AG04450 (cell line): ENCODE measurements at regions not wholly inside any gene's neighbourhood (a gene's known extent, or its start where the extent isn't known, plus 50 kb on each side); places are given as distances from the start of the nearest gene placed in this dataset.

Experiments used
- CTCF ChIA-PET: fragments of 300-600, 350-600 bp; formaldehyde crosslinking; extraction: SDS; loops from one replicate; lab custom pipeline; 2022; ENCODE audit warnings: antibody characterized with exemption, inconsistent platforms; lab: Charles Lee
- POLR2A ChIA-PET: fragments of 350-600 bp; formaldehyde crosslinking; extraction: SDS; loops from one replicate; lab custom pipeline; 2021; ENCODE audit warnings: antibody characterized with exemption, inconsistent platforms; lab: Yijun Ruan, JAX
- DNase-seq: peaks from one replicate; pipeline ENCODE4 v3.0.0-alpha.2; 2011; ENCODE audit warnings: low read depth, low spot score
- H3K27ac ChIP-seq: one replicate; pipeline ENCODE4 v1.5.1; 2012; ENCODE audit warnings: low read depth, low read length, control low read depth
- H3K27me3 ChIP-seq: one replicate; pipeline ENCODE4 v1.6.0; 2012; ENCODE audit warnings: low read length; ENCODE audit not compliant: control insufficient read depth, insufficient read depth
- H3K4me3 ChIP-seq: 2 replicates; pipeline ENCODE4 v1.5.1; 2011; ENCODE audit warnings: mild to moderate bottlenecking, low read depth, low read length, control low read depth
- H3K9me3 ChIP-seq: 2 replicates; pipeline ENCODE4 v1.5.1; 2012; ENCODE audit warnings: low read length; ENCODE audit not compliant: control insufficient read depth, insufficient read depth
- CTCF ChIP-seq: IDR thresholded peaks from 2 replicates; pipeline ENCODE4 v1.5.1; 2011; ENCODE audit warnings: low read depth, low read length, control low read depth, inconsistent platforms

- CTCF ChIA-PET = no interaction called here
- H3K27me3 ChIP-seq = no peaks in the 10 kb centered on the region
- no peaks in the 10 kb centered on the region for H3K9me3 ChIP-seq
- POLR2A ChIA-PET = no interaction called here
- H3K4me3 ChIP-seq = no peak overlapping the region
- TF ChIP-seq CTCF = no peak
- H3K27ac ChIP-seq = no peak overlapping the region
- DNase-seq = no peak
These were observed 397.4 kb upstream of the RPS6KA3 start for GRCh38 chrX:20664131-20664530.

GRCh38 chrX:20663336-20663735 lies 396.6 kb upstream of the RPS6KA3 start:
- no peak for TF ChIP-seq CTCF
- no peak overlapping the region for H3K4me3 ChIP-seq
- CTCF ChIA-PET = no interaction called here
- H3K9me3 ChIP-seq = no peaks in the 10 kb centered on the region
- DNase-seq = no peak
- no peaks in the 10 kb centered on the region for H3K27me3 ChIP-seq
- H3K27ac ChIP-seq = no peak overlapping the region
- POLR2A ChIA-PET = no interaction called here

GRCh38 chrX:20656721-20657120 lies 390.0 kb upstream of the RPS6KA3 start:
- Histone ChIP-seq H3K9me3 (no peaks in the 10 kb centered on the region), H3K27ac (no peak overlapping the region), H3K27me3 (no peaks in the 10 kb centered on the region), H3K4me3 (no peak overlapping the region)
- CTCF ChIA-PET = no interaction called here
- TF ChIP-seq CTCF = no peak
- POLR2A ChIA-PET = no interaction called here
- DNase-seq = no peak

- CTCF ChIA-PET = no interaction called here
- DNase-seq = no peak
- POLR2A ChIA-PET = no interaction called here
- TF ChIP-seq CTCF = no peak
- Histone ChIP-seq H3K4me3 (no peak overlapping the region), H3K27ac (no peak overlapping the region), H3K27me3 (no peaks in the 10 kb centered on the region), H3K9me3 (no peaks in the 10 kb centered on the region)
These were observed 387.9 kb upstream of the RPS6KA3 start for GRCh38 chrX:20654596-20655106.

- no peaks in the 10 kb centered on the region for H3K9me3 ChIP-seq
- ChIA-PET CTCF (no interaction called here), POLR2A (no interaction called here)
- H3K4me3 ChIP-seq = no peak overlapping the region
- no peaks in the 10 kb centered on the region for H3K27me3 ChIP-seq
- no peak for DNase-seq
- H3K27ac ChIP-seq = no peak overlapping the region
- TF ChIP-seq CTCF = no peak
These were observed 386.4 kb upstream of the RPS6KA3 start for GRCh38 chrX:20653070-20653469.
